NCI-H82 treated with DMSO at 0.1 percent for 48 hours (cell line): ENCODE measurements at regions not wholly inside any gene's neighbourhood (a gene's known extent, or its start where the extent isn't known, plus 50 kb on each side); places are given as distances from the start of the nearest gene placed in this dataset.

Experiments
- DNase-seq: peaks from one replicate; lab custom pipeline; 2025; ENCODE audit not compliant: unreplicated experiment; lab: John Stamatoyannopoulos, UW

- no peak for DNase-seq
These were observed 109.0 kb upstream of the ZNF217 start for GRCh38 chr20:53702617-53703016.

- DNase-seq, result no peak
These were observed 106.3 kb upstream of the ZNF217 start for GRCh38 chr20:53699906-53700305.

GRCh38 chr20:53699085-53699674, 105.5 kb upstream of the ZNF217 start:
- DNase-seq, result no peak

- DNase-seq, result no peak
These were observed 104.8 kb upstream of the ZNF217 start for GRCh38 chr20:53698371-53698978.

GRCh38 chr20:53695797-53696527, 102.3 kb upstream of the ZNF217 start:
- peak; percentile 15 for DNase-seq

- DNase-seq, result no peak
These were observed 99.7 kb upstream of the ZNF217 start for GRCh38 chr20:53693262-53693871.

GRCh38 chr20:53692465-53693067, 98.9 kb upstream of the ZNF217 start:
- no peak for DNase-seq

- DNase-seq, result no peak
These were observed 98.2 kb upstream of the ZNF217 start for GRCh38 chr20:53691811-53692192.

- no peak for DNase-seq
These were observed 97.6 kb upstream of the ZNF217 start for GRCh38 chr20:53691060-53691810.

GRCh38 chr20:53688085-53688484, 94.4 kb upstream of the ZNF217 start:
- no peak for DNase-seq

GRCh38 chr20:53685070-53685595, 91.5 kb upstream of the ZNF217 start:
- no peak for DNase-seq

GRCh38 chr20:53683506-53683905, 89.9 kb upstream of the ZNF217 start:
- DNase-seq, result no peak

- DNase-seq, result no peak
These were observed 87.9 kb upstream of the ZNF217 start for GRCh38 chr20:53681352-53682212.

GRCh38 chr20:53679597-53680309, 86.1 kb upstream of the ZNF217 start:
- no peak for DNase-seq

- no peak for DNase-seq
These were observed 85.5 kb upstream of the ZNF217 start for GRCh38 chr20:53678990-53679596.

GRCh38 chr20:53678315-53678989, 84.8 kb upstream of the ZNF217 start:
- no peak for DNase-seq

GRCh38 chr20:53677447-53678314, 84.0 kb upstream of the ZNF217 start:
- peak; percentile 33 for DNase-seq
